ENCODE measurements at regions not wholly inside any gene's neighbourhood (a gene's known extent, or its start where the extent isn't known, plus 50 kb on each side); places are given as distances from the start of the nearest gene placed in this dataset.

- POLR2A ChIA-PET, result no interaction called here
- CTCF ChIA-PET, result interaction anchor here (1.1 to 1.7 kb wide), 2 partner anchors 9 to 13 kb away, joined by 4 to 5 read pairs; no protein-coding TSS in a partner anchor
- H3K4me3 ChIP-seq (ENCODE audit: low read depth, low read length), result no peak overlapping the region
- DNase-seq (ENCODE audit: low read depth, low spot score), result no peak
- no peak for TF ChIP-seq CTCF (IDR thresholded peaks at IDR 0.05; ENCODE audit: insufficient read depth, low read length, missing control alignments)
Observed at GRCh38 chr6:147061252-147061651, 143.0 kb upstream of the STXBP5 start.

DNA sequence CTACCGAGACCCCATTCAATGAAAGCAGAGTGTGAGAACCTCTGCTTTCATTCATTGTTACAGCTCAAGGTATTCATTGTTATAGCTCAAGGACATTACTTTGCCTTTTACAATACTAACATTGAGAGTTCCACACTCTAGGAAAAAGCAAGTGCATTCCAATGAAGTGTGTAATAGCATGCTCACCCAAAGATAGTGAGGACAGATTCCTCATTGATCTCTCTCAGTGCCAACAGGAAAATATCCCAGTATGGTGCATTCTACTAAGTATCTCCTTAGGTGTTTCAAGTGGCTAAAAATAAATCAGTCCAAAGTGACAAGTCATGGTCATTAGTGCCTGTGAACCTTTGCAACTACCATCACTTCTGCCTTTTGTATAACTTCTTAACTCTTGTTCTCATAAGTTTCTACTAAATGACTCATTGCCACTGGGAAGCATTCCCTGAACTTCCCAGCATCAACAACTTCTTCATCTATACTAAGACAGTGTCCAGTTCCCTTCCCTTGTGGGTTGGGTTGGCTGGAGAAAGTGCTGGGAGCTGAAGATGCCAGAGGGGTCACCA, 140.7 kb upstream of the STXBP5 start:
- ChIA-PET CTCF (interaction anchor here (1.3 kb wide), 1 partner anchor 205 kb away, joined by 3 read pairs; no protein-coding TSS in a partner anchor), POLR2A (no interaction called here)
- TF ChIP-seq CTCF (IDR thresholded peaks at IDR 0.05; ENCODE audit: insufficient read depth, low read length, missing control alignments), result no peak
- peak; percentile 49 for DNase-seq (ENCODE audit: low read depth, low spot score)
- H3K4me3 ChIP-seq (ENCODE audit: low read depth, low read length), result no peak overlapping the region

- POLR2A ChIA-PET, result no interaction called here
Observed at GRCh38 chr6:147065786-147066185, 138.4 kb upstream of the STXBP5 start.

DNA sequence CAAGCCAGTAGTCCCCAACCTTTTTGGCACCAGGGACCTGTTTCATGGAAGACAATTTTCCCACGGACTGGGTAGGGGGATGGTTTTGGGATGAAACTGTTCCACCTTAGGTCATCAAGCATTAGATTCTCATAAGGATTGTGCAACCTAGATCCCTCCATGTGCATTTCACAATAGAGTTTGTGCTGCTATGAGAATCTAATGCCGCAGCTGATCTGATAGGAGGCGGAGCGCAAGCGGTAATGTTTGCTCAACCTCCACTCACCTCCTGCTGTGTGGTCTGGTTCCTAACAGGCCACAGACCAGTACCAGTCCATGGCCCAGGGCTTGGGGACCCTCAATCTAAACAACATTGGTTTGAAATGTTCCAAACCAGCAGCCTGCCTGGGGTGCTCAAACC, 137.0 kb upstream of the STXBP5 start:
- TF ChIP-seq CTCF (IDR thresholded peaks at IDR 0.05; ENCODE audit: insufficient read depth, low read length, missing control alignments), result no peak
- DNase-seq (ENCODE audit: low read depth, low spot score), result no peak
- ChIA-PET POLR2A (no interaction called here), CTCF (no interaction called here)
- H3K4me3 ChIP-seq (ENCODE audit: low read depth, low read length), result no peak overlapping the region

More at GRCh38 chr6:147065786-147066185, 138.4 kb upstream of the STXBP5 start:
- DNase-seq (ENCODE audit: low read depth, low spot score), result no peak
- no peak for TF ChIP-seq CTCF (IDR thresholded peaks at IDR 0.05; ENCODE audit: insufficient read depth, low read length, missing control alignments)
- no peak overlapping the region for H3K4me3 ChIP-seq (ENCODE audit: low read depth, low read length)
- CTCF ChIA-PET, result no interaction called here

- ChIA-PET CTCF (no interaction called here), POLR2A (no interaction called here)
- no peak for TF ChIP-seq CTCF (IDR thresholded peaks at IDR 0.05; ENCODE audit: insufficient read depth, low read length, missing control alignments)
- DNase-seq (ENCODE audit: low read depth, low spot score), result no peak
- no peak overlapping the region for H3K4me3 ChIP-seq (ENCODE audit: low read depth, low read length)
Observed at GRCh38 chr6:147071776-147072175, 132.4 kb upstream of the STXBP5 start.

GRCh38 chr6:147075381-147075780, 128.8 kb upstream of the STXBP5 start:
- H3K4me3 ChIP-seq (ENCODE audit: low read depth, low read length), result no peak overlapping the region
- ChIA-PET POLR2A (no interaction called here), CTCF (no interaction called here)
- TF ChIP-seq CTCF (IDR thresholded peaks at IDR 0.05; ENCODE audit: insufficient read depth, low read length, missing control alignments), result no peak
- DNase-seq (ENCODE audit: low read depth, low spot score), result no peak

Data from AG04449 (cell line).